Activated CD4-positive, alpha-beta T cell treated with anti-CD3 and anti-CD28 coated beads, Interleukin-2, amount 10 ng/mL, durations not matched to agents 7 days and 5 days (primary cell): ENCODE measurements at regions not wholly inside any gene's neighbourhood (a gene's known extent, or its start where the extent isn't known, plus 50 kb on each side); places are given as distances from the start of the nearest gene placed in this dataset.

Experiments used
- CTCF ChIA-PET: fragments of 350-600 bp; sonication (Branson Sonifier 250); formaldehyde crosslinking; loops from one replicate; lab custom pipeline; 2021; ENCODE audit warnings: antibody characterized with exemption; lab: Charles Lee
- POLR2A ChIA-PET: fragments of 350-600 bp; sonication (Branson Sonifier 250); formaldehyde crosslinking; loops from one replicate; lab custom pipeline; 2021; ENCODE audit warnings: antibody characterized with exemption; lab: Charles Lee
- DNase-seq: peaks from one replicate; pipeline ENCODE4 v3.0.0-alpha.2; 2020
- H3K27ac Mint-ChIP-seq: one replicate; pipeline ENCODE4 v1.8.0; 2021; ENCODE audit warnings: mild to moderate bottlenecking, moderate library complexity, mixed read lengths
- H3K27me3 Mint-ChIP-seq: one replicate; pipeline ENCODE4 v1.8.0; 2021; ENCODE audit warnings: mixed read lengths
- H3K36me3 Mint-ChIP-seq: one replicate; pipeline ENCODE4 v1.8.0; 2021; ENCODE audit warnings: low read depth, mixed read lengths
- H3K4me1 Mint-ChIP-seq: one replicate; pipeline ENCODE4 v1.8.0; 2021; ENCODE audit warnings: mixed read lengths
- H3K4me3 Mint-ChIP-seq: one replicate; pipeline ENCODE4 v1.8.0; 2021; ENCODE audit warnings: mild to moderate bottlenecking, moderate library complexity, mixed read lengths
- H3K9me3 Mint-ChIP-seq: one replicate; pipeline ENCODE4 v1.8.0; 2021; ENCODE audit warnings: mixed read lengths

DNA sequence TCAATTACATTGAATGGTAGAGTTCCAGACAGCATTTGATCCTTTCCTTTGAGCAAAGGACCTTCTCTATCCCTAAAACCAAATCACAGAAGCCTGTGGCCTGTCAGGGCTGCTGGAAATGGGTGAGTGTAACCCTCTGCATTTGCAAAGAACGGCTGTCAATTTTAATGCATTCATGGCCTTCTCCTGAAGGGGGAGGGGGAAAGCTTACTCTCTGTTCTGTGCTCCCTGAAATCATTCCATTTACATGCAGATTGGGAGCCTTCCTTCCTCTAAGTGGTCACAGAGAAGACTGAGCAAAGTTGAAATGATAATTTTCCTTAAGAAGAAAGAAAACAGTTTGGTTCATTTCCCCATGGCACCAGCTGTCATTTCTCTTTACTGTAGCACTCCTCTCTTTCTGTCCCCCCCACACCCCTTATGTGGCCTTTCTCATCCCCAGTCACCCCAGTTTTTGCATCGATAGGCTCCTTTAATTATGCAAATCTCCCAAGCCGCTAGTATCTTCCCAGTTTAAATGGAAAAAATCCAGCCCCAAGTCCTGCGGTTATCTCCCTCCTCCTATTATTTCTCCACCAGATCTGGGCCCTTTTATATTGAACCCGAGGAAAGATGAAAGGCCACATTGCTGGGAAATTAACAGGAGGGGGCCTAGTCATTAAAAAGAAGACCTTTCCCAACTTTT lies 109.4 kb upstream of the KIRREL3 start:
- no peak overlapping the region for H3K27ac Mint-ChIP-seq
- DNase-seq: no peak
- ChIA-PET POLR2A (no interaction called here), CTCF (no interaction called here)
- no peaks in the 10 kb centered on the region for H3K4me1 Mint-ChIP-seq
- H3K36me3 Mint-ChIP-seq: no peaks in the 10 kb centered on the region
- H3K27me3 Mint-ChIP-seq: no peaks in the 10 kb centered on the region
- no peaks in the 10 kb centered on the region for H3K9me3 Mint-ChIP-seq
- H3K4me3 Mint-ChIP-seq: no peak overlapping the region

DNA sequence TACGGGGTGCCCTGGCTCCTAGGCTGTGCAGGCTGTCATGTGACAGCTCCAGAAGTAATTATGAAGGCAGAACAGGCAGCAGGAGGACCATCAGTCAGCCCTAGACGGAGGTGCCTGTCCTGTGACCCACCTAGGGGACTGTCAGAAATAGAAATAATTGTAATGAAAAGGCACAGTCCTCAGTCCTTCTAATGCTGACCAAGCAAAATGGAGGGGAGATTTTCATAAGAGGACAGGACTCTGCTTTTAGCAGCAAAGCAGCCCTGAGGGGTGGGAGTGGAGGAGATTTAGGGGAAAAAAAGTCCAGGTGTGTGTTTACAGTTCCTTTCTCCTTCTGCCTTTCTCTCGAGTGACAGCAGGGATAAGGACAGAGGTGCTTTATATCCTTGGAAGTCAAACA lies 108.3 kb upstream of the KIRREL3 start:
- Mint-ChIP-seq H3K4me3 (no peak overlapping the region), H3K27ac (no peak overlapping the region), H3K9me3 (no peaks in the 10 kb centered on the region), H3K36me3 (no peaks in the 10 kb centered on the region), H3K27me3 (no peaks in the 10 kb centered on the region), H3K4me1 (no peaks in the 10 kb centered on the region)
- POLR2A ChIA-PET: no interaction called here
- DNase-seq: no peak
- CTCF ChIA-PET: no interaction called here

DNA sequence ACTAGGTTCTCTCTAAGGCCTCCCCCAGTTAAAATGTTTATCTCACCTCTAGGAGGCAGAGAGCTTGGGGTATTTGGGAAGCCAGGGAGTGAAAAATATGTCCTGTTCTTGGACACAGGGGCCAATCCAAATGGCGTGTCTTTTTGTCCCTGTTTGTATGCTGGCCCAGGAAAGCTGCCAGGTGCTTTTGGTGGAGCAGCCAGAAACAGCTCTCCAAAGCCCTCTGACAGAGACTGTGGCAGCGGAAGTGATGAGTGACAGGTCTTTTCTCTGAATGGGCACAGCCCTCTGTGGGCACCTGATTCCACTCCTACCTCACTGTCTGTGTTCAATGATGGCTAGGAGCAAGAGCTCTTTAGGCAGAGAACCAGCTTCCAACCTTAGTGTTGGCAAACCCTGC lies 106.4 kb upstream of the KIRREL3 start:
- Mint-ChIP-seq H3K27me3 (no peaks in the 10 kb centered on the region), H3K4me1 (no peaks in the 10 kb centered on the region), H3K9me3 (no peaks in the 10 kb centered on the region), H3K36me3 (no peaks in the 10 kb centered on the region), H3K4me3 (no peak overlapping the region), H3K27ac (no peak overlapping the region)
- ChIA-PET CTCF (no interaction called here), POLR2A (no interaction called here)
- no peak for DNase-seq

DNA sequence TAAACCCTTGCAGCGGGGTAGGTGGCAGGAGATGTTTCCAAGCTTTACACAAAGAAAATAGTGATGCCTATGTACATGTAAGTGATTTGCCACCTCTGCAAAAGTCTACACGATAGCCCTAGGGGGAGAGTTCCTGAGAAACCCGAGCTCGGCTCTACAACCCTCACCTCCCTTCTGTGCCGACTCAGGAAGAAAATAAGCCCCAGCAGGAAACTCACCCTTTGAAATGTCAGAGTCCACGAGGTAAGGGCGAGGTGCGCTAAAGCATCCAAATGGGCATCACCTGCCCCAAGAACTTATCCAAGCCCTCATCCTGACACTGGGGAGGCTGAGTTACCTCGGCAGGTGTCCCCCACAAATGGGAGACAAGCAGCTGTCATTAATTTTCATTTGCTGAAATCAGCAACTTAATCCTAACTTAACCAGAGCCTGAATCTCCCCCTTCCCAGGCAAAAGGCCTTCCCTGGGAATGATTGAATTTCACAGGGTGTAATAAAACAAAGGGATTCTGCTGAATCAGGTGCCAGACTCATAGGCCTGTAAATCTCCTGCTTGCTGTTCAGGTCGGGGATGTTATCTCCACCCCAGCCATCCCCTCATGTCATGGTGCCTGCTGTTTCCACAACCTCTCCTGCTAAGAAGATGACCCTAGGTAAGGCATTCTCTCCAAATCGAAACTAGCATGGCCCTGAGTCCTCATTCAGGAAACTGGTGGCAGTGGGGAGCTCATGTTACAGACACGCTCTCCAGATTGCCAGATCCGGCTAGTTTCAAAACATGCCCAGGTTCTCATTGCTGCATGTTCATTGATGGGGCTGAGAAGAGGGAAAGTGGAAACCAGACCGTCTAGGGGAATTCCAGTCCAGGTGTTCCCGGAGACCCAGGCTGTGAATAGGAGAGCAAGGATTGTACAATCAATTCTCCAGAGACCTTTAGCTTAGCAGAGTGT lies 105.3 kb upstream of the KIRREL3 start:
- Mint-ChIP-seq H3K4me3 (no peak overlapping the region), H3K27ac (no peak overlapping the region), H3K9me3 (no peaks in the 10 kb centered on the region), H3K27me3 (no peaks in the 10 kb centered on the region), H3K4me1 (no peaks in the 10 kb centered on the region), H3K36me3 (no peaks in the 10 kb centered on the region)
- CTCF ChIA-PET: no interaction called here
- no peak for DNase-seq
- POLR2A ChIA-PET: no interaction called here

DNA sequence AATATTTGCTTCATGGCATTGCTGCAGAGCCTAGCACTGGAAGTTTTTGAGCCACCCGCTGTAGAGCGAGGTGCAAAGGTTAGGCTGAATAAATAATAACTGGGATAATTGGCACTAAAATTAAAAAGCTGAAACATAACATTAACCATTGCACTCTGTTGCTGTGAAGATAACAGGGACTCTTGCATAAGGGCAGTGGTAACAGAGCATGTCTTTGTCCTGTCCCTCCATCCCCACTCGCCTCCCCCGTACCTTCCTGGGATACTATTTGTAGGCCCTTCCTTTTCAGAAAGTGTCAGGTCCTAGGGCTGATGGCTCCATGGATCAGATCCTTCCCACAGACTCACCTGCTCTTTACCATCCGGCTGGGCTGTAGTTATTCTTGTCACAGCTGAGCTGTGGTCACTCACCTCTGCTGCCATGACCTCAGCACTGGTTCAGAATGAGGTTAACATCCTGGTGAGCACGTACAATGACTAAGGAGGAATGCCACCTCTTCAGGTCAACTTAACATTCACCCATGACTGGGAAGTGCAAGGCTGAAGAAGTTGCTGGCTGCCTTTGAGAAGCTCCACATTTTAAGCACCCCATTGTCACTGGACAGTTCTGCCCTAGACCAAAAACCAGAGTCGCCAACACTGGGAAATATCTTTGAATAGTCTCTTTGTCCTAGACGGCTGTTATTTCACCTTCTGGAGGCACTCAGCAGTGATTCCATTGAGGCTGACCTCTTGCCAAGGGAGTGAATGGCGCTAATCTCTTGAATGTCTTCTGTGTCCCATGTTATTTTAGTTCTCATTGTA lies 103.2 kb upstream of the KIRREL3 start:
- CTCF ChIA-PET: no interaction called here
- no peaks in the 10 kb centered on the region for H3K36me3 Mint-ChIP-seq
- no peak overlapping the region for H3K27ac Mint-ChIP-seq
- H3K9me3 Mint-ChIP-seq: no peaks in the 10 kb centered on the region
- H3K4me1 Mint-ChIP-seq: no peaks in the 10 kb centered on the region
- no peak for DNase-seq
- POLR2A ChIA-PET: no interaction called here
- H3K4me3 Mint-ChIP-seq: no peak overlapping the region
- no peaks in the 10 kb centered on the region for H3K27me3 Mint-ChIP-seq

DNA sequence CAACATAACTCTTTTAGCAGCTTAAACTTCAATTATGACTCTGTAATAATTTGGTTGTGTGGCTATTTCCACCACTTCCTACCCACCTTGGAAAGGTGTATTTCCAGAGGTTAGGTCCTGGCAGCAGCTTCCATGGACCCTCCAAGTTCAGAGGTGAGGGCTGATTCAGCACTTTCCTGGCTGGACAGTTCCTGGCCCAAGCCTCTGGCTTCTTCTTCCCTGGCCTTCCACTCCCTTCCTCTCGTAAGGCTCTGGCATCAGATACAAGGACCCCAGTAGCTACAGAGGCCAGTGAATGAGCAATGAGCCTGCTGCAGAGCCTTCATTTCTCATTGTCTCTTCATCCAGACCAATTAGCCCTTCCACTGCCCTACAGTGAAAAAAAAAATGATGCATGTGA lies 98.1 kb upstream of the KIRREL3 start:
- Mint-ChIP-seq H3K4me1 (no peaks in the 10 kb centered on the region), H3K4me3 (no peak overlapping the region), H3K36me3 (no peaks in the 10 kb centered on the region), H3K27me3 (no peaks in the 10 kb centered on the region), H3K27ac (no peak overlapping the region), H3K9me3 (no peaks in the 10 kb centered on the region)
- ChIA-PET POLR2A (no interaction called here), CTCF (no interaction called here)
- no peak for DNase-seq

DNA sequence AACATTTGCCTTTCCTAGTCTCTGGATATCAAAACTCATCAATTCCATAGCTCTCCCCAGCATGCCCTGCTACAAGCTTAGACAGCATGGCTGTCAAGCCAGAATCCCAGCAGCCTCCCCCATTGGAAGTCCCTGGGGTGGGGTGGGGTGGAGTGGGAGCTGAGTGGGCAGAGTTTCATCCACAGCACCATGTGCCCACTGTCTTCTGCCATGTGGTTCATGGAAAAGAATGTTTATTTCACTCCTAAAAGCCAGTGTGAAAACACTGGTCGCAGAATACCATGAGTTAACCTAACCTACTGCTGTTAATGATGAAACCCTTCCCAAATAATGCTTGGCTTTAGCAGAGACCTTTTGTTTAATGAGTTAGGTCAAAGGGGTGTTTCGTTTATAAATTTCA lies 80.2 kb upstream of the KIRREL3 start:
- H3K4me1 Mint-ChIP-seq: no peaks in the 10 kb centered on the region
- no peak for DNase-seq
- H3K9me3 Mint-ChIP-seq: no peaks in the 10 kb centered on the region
- H3K4me3 Mint-ChIP-seq: no peak overlapping the region
- H3K27ac Mint-ChIP-seq: no peak overlapping the region
- POLR2A ChIA-PET: no interaction called here
- H3K27me3 Mint-ChIP-seq: no peaks in the 10 kb centered on the region
- CTCF ChIA-PET: no interaction called here
- H3K36me3 Mint-ChIP-seq: no peaks in the 10 kb centered on the region

DNA sequence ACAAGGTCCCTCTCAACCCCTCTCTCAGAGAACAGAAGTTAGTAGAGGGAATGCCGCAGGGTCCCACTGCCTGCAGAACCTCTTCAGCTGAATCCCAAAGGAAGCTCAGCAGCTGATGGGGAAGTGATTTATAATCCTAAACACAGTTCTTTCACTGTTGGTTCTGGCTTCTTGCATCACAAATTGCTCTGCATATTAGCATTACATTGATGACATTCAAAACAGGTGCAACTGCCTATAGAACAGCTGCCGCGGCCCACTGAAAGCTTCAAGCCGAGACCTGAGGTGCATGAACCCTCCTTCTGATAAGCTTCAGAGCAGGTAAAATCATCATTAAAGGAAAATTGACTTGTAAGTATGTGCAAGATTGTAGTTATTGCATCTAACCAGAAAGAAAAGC lies 75.2 kb upstream of the KIRREL3 start:
- Mint-ChIP-seq H3K27ac (no peak overlapping the region), H3K9me3 (no peaks in the 10 kb centered on the region), H3K36me3 (no peaks in the 10 kb centered on the region), H3K27me3 (peaks cover 3% of the 10 kb centered on the region), H3K4me1 (no peaks in the 10 kb centered on the region), H3K4me3 (no peak overlapping the region)
- POLR2A ChIA-PET: no interaction called here
- DNase-seq: no peak
- CTCF ChIA-PET: no interaction called here

DNA sequence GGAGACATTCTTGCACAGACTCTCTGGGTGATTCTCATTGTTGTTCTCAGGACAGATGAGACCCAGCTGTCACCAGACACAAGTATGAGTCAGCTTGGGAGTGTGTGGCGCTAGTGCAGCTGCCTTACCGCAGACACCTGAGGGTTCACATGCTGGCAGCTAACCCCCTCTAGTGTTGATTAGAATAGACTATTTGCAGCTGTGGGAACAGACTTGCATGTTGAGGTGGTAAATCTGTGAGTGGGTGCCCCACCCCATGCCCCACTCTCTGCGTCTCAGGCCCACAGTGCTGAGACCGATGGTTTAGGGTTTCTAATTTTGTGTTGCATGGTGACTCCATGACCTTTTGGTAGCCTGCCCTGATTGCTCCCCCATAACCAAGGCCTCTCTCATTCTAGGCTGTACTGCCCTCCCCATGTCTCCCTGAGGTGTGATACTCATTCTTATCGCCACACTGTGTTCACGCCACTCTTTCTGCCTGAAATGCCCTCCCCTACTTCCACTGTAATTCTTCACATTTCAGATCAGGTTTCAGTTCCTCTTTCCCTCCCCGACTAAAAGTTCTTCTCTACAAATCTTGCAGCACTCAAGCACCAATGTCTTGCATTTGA lies 73.7 kb upstream of the KIRREL3 start:
- H3K9me3 Mint-ChIP-seq: no peaks in the 10 kb centered on the region
- ChIA-PET CTCF (interaction anchor here (1.0 kb wide), 1 partner anchor 13 kb away, joined by 5 read pairs; no protein-coding TSS in a partner anchor), POLR2A (no interaction called here)
- peaks cover 3% of the 10 kb centered on the region for H3K27me3 Mint-ChIP-seq
- H3K4me3 Mint-ChIP-seq: no peak overlapping the region
- H3K36me3 Mint-ChIP-seq: no peaks in the 10 kb centered on the region
- DNase-seq: no peak
- H3K27ac Mint-ChIP-seq: no peak overlapping the region
- H3K4me1 Mint-ChIP-seq: no peaks in the 10 kb centered on the region

DNA sequence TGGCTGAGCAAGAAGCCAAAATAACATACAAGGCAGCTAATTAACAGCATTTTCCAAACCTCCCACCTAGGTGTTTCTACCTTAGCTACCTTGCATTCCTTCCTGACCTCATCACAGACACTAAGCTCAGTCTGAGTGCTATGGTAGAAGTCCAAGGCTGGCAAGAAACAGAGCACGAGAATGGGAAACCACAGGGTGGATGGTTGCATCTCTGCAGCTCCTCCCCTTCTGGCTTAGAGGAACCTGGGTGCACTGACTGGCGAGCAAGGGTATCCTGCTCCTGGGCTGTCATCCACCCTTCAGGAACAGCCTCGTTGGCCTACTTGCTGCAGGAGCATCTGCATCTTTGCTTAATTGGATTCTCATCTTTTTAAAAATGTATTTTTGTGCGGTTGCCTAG lies 73.1 kb upstream of the KIRREL3 start:
- CTCF ChIA-PET: interaction anchor here (1.0 kb wide), 1 partner anchor 12 kb away, joined by 5 read pairs; no protein-coding TSS in a partner anchor
- H3K36me3 Mint-ChIP-seq: no peaks in the 10 kb centered on the region
- H3K27ac Mint-ChIP-seq: no peak overlapping the region
- no peak overlapping the region for H3K4me3 Mint-ChIP-seq
- DNase-seq: no peak
- H3K4me1 Mint-ChIP-seq: no peaks in the 10 kb centered on the region
- POLR2A ChIA-PET: no interaction called here
- H3K27me3 Mint-ChIP-seq: peaks cover 3% of the 10 kb centered on the region
- H3K9me3 Mint-ChIP-seq: no peaks in the 10 kb centered on the region

DNA sequence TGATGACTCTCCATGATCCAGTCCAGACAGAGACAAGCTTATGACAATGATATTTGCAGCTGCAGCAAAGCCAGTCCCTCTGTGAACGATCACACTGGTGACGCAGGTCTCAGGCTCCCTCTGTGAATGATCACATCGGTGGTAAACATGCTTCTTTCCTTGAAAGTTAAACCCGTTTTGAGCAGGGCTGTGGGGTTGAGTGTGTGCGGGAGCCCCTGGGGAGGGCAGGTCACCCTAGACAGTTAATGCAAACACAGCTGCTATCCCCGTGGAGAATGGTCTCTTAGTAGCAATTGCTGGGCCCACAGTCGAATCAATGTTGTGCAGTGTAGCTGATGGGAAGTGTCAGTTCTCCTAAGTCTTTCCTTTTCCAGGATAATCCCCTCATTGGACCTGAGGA lies 71.0 kb upstream of the KIRREL3 start:
- Mint-ChIP-seq H3K27me3 (peaks cover 3% of the 10 kb centered on the region), H3K27ac (no peak overlapping the region), H3K9me3 (no peaks in the 10 kb centered on the region), H3K4me1 (no peaks in the 10 kb centered on the region), H3K36me3 (no peaks in the 10 kb centered on the region), H3K4me3 (no peak overlapping the region)
- no peak for DNase-seq
- POLR2A ChIA-PET: no interaction called here
- CTCF ChIA-PET: interaction anchor here (1.3 kb wide), 1 partner anchor 31 kb away, joined by 3 read pairs; no protein-coding TSS in a partner anchor

DNA sequence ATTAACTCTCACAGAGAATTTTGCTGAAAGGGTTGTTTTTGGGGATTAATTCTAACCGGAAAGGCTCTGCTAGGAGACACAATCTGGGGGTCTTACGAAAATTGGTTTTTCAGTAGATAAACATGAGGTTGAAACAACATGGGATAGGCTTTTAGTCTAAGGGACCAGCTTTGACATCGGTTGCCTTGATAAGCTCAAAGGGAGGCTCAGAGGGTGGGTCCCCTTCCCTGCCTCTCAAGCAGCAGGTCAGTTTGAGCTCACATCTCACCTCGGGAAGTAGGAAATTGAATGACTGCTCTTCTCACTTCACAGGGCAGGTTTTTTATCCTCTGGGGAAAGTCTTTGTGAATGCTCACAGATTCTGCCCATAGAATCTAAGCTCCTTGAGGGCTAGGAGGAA lies 70.2 kb upstream of the KIRREL3 start:
- DNase-seq: no peak
- POLR2A ChIA-PET: no interaction called here
- Mint-ChIP-seq H3K4me3 (no peak overlapping the region), H3K36me3 (no peaks in the 10 kb centered on the region), H3K27ac (no peak overlapping the region), H3K9me3 (no peaks in the 10 kb centered on the region), H3K4me1 (no peaks in the 10 kb centered on the region), H3K27me3 (peaks cover 3% of the 10 kb centered on the region)
- CTCF ChIA-PET: no interaction called here
